CD4-positive, alpha-beta memory T cell (primary cell): ENCODE measurements at regions not wholly inside any gene's neighbourhood (a gene's known extent, or its start where the extent isn't known, plus 50 kb on each side); places are given as distances from the start of the nearest gene placed in this dataset.
"Not testable (repeated sequence)": the region's sequence is repeated elsewhere in the genome, so short reads cannot be mapped to it uniquely, and the experiment has no call there.

ENCODE experiments used
- CTCF ChIA-PET: fragments of 350-600 bp; sonication (Branson Sonifier 250); formaldehyde crosslinking; loops from one replicate; lab custom pipeline; 2021; ENCODE audit warnings: inconsistent platforms; ENCODE audit not compliant: partially characterized antibody; lab: Charles Lee
- POLR2A ChIA-PET: fragments of 350-600 bp; sonication (Branson Sonifier 250); formaldehyde crosslinking; loops from one replicate; lab custom pipeline; 2021; ENCODE audit not compliant: partially characterized antibody; lab: Charles Lee
- DNase-seq, 5 donors: peaks; one replicate each; pipeline versions ENCODE4 v3.0.0 to v3.0.0-alpha.2; 2020 to 2022; ENCODE audit warnings: mixed read lengths in 1 of 5
- H3K27ac ChIP-seq: one replicate; pipeline ENCODE4 v1.7.0; 2013; ENCODE audit warnings: low read depth, low read length
- H3K27me3 ChIP-seq: 2 replicates; pipeline ENCODE4 v1.7.0; 2013; ENCODE audit warnings: mild to moderate bottlenecking, low read length, moderate library complexity; ENCODE audit not compliant: insufficient read depth
- H3K36me3 ChIP-seq: 2 replicates; pipeline ENCODE4 v1.7.0; 2013; ENCODE audit warnings: mild to moderate bottlenecking, low read length, moderate library complexity; ENCODE audit not compliant: insufficient read depth
- H3K4me1 ChIP-seq: 2 replicates; pipeline ENCODE4 v1.7.0; 2013; ENCODE audit warnings: mild to moderate bottlenecking, low read length, moderate library complexity; ENCODE audit not compliant: insufficient read depth
- H3K4me3 ChIP-seq, 2 donors: one replicate each; pipeline ENCODE4 v1.7.0; 2013; ENCODE audit warnings: low read length in 2 of 2, mild to moderate bottlenecking in 1 of 2
- H3K9me3 ChIP-seq, 2 donors: one replicate each; pipeline ENCODE4 v1.7.0; 2013; ENCODE audit warnings: low read length in 2 of 2, control low read depth in 1 of 2; ENCODE audit not compliant: control insufficient read depth in 1 of 2
- H3K27ac Mint-ChIP-seq, 7 donors: one replicate each; pipeline ENCODE4 v1.8.0; 2020 to 2021; ENCODE audit warnings: mixed read lengths in 7 of 7, mild to moderate bottlenecking in 6 of 7, inconsistent platforms in 3 of 7, moderate library complexity in 3 of 7
- H3K27me3 Mint-ChIP-seq, 2 donors: one replicate each; pipeline ENCODE4 v1.8.0; 2020 to 2021; ENCODE audit warnings: mixed read lengths in 2 of 2
- H3K36me3 Mint-ChIP-seq, 2 donors: one replicate each; pipeline ENCODE4 v1.8.0; 2020 to 2021; ENCODE audit warnings: mixed read lengths in 2 of 2, inconsistent platforms in 1 of 2, mild to moderate bottlenecking in 1 of 2
- H3K4me1 Mint-ChIP-seq, 4 donors: one replicate each; pipeline ENCODE4 v1.8.0; 2020 to 2021; ENCODE audit warnings: mixed read lengths in 4 of 4, mild to moderate bottlenecking in 1 of 4
- H3K4me3 Mint-ChIP-seq, 8 donors: one replicate each; pipeline ENCODE4 v1.8.0; 2020 to 2021; ENCODE audit warnings: mixed read lengths in 8 of 8, mild to moderate bottlenecking in 7 of 8, moderate library complexity in 6 of 8, inconsistent platforms in 3 of 8
- H3K9me3 Mint-ChIP-seq, 8 donors: one replicate each; pipeline ENCODE4 v1.8.0; 2020 to 2021; ENCODE audit warnings: mixed read lengths in 8 of 8, mild to moderate bottlenecking in 5 of 8, inconsistent platforms in 3 of 8, moderate library complexity in 1 of 8
- intact Hi-C: fragments of 100-400 bp; cut with micrococcal nuclease; formaldehyde crosslinking; loops from one replicate; pipeline ENCODE4 v1.15.1; 2023

- Mint-ChIP-seq H3K27me3 (peaks cover 0 to 2% of the 10 kb centered on the region in 2 donors), H3K4me1 (peaks cover 13 to 24% (median 19%) of the 10 kb centered on the region in 4 donors), H3K27ac (no peak overlapping the region), H3K4me3 (peak overlapping the region in 1 of 8 donors; percentile 30), H3K9me3 (no peaks in the 10 kb centered on the region), H3K36me3 (peaks cover 0 to 6% of the 10 kb centered on the region in 2 donors)
- Histone ChIP-seq H3K27me3 (no peaks in the 10 kb centered on the region), H3K4me3 (no peak overlapping the region), H3K4me1 (peaks cover 12% of the 10 kb centered on the region), H3K36me3 (no peaks in the 10 kb centered on the region), H3K9me3 (no peaks in the 10 kb centered on the region), H3K27ac (no peak overlapping the region)
- intact Hi-C loops, result no loop called here
- ChIA-PET POLR2A (no interaction called here), CTCF (interaction anchor here (2.3 kb wide), 1 partner anchor 19 kb away, joined by 8 read pairs; no protein-coding TSS in a partner anchor)
- DNase-seq, result no peak
These were observed 50.9 kb upstream of the PTPDC1 start for GRCh38 chr9:94033383-94033782.

DNA sequence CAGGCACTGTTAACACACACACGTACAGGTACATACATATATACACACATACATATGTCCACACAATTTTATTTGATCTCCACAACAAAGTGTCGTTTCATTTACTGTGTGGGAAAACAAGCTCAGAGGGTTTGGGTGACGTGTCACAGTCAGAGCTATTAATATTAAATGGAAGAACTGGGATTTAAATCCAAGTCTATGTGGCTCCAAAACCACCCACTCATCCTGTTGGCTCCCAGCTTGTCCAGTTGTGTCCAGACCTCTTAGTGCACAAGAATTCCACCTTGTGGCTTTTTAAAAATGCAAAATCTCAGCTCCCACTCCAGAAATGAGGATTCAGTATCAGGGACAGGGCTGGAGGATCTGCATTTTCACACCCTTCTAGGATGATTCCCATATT lies 52.3 kb upstream of the PTPDC1 start:
- no peaks in the 10 kb centered on the region for H3K9me3 ChIP-seq
- H3K4me1 ChIP-seq, result peaks cover 12% of the 10 kb centered on the region
- intact Hi-C loops, result no loop called here
- Mint-ChIP-seq H3K36me3 (peaks cover 0 to 6% of the 10 kb centered on the region in 2 donors), H3K27ac (peak overlapping the region in 1 of 7 donors; percentile 83), H3K4me3 (peak overlapping the region; percentile 63 to 100 (median 94)), H3K4me1 (peaks cover 13 to 24% (median 19%) of the 10 kb centered on the region in 4 donors), H3K27me3 (peaks cover 0 to 4% of the 10 kb centered on the region in 2 donors), H3K9me3 (no peaks in the 10 kb centered on the region)
- no peaks in the 10 kb centered on the region for H3K27me3 ChIP-seq
- POLR2A ChIA-PET, result no interaction called here
- no peak overlapping the region for H3K4me3 ChIP-seq
- no peak overlapping the region for H3K27ac ChIP-seq
- CTCF ChIA-PET, result interaction anchor here (0.6 to 2.3 kb wide), 2 partner anchors 18 to 242 kb away, joined by 6 to 8 read pairs; no protein-coding TSS in a partner anchor
- no peaks in the 10 kb centered on the region for H3K36me3 ChIP-seq
- no peak for DNase-seq

DNA sequence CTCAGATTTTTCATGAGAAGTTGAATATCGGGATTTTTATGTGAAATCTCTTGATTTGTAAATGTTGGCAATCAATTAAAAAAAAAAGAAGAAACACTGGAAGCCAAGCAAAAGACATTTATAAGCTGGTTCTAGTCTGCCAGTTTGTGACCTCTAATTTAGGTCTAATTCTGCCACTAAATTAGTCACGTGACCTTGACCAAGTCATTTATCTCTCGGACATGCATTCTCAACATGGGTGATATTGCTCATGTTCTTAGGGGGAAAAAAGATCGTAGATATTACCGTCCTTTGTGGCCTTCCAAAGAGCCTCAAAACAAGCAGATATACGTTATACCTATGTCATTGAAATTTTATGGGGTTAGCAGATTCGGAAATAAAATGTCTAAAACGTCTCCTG lies 52.9 kb upstream of the PTPDC1 start:
- H3K27me3 ChIP-seq, result no peaks in the 10 kb centered on the region
- ChIA-PET POLR2A (no interaction called here), CTCF (interaction anchor here (2.3 kb wide), 1 partner anchor 17 kb away, joined by 8 read pairs; no protein-coding TSS in a partner anchor)
- Mint-ChIP-seq H3K36me3 (peaks cover 0 to 6% of the 10 kb centered on the region in 2 donors), H3K9me3 (peaks cover 0 to 2% (median 0%) of the 10 kb centered on the region in 8 donors), H3K4me3 (peak overlapping the region; percentile 63 to 100 (median 94)), H3K27ac (peak overlapping the region; percentile 17 to 85 (median 57)), H3K4me1 (peaks cover 13 to 24% (median 19%) of the 10 kb centered on the region in 4 donors), H3K27me3 (peaks cover 0 to 4% of the 10 kb centered on the region in 2 donors)
- no peaks in the 10 kb centered on the region for H3K36me3 ChIP-seq
- no peak for DNase-seq
- intact Hi-C loops, result no loop called here
- H3K9me3 ChIP-seq, result no peaks in the 10 kb centered on the region
- peaks cover 12% of the 10 kb centered on the region for H3K4me1 ChIP-seq
- H3K27ac ChIP-seq, result no peak overlapping the region
- peak overlapping the region; percentile 30 to 82 for H3K4me3 ChIP-seq

- Mint-ChIP-seq H3K36me3 (peaks cover 0 to 6% of the 10 kb centered on the region in 2 donors), H3K27ac (peak overlapping the region; percentile 75 to 99 (median 96)), H3K4me1 (peaks cover 13 to 24% (median 19%) of the 10 kb centered on the region in 4 donors), H3K9me3 (peaks cover 0 to 3% (median 0%) of the 10 kb centered on the region in 8 donors), H3K27me3 (peaks cover 0 to 4% of the 10 kb centered on the region in 2 donors), H3K4me3 (peak overlapping the region; percentile 96 to 100 (median 99))
- ChIA-PET POLR2A (no interaction called here), CTCF (interaction anchor here (1.9 kb wide), 1 partner anchor 15 kb away, joined by 5 read pairs; no protein-coding TSS in a partner anchor)
- H3K4me1 ChIP-seq, result peaks cover 12% of the 10 kb centered on the region
- no peaks in the 10 kb centered on the region for H3K9me3 ChIP-seq
- intact Hi-C loops, result no loop called here
- DNase-seq, result peak; percentile 71 to 79 (median 75)
- peak overlapping the region; percentile 57 for H3K27ac ChIP-seq
- H3K4me3 ChIP-seq, result peak overlapping the region; percentile 64 to 82
- no peaks in the 10 kb centered on the region for H3K36me3 ChIP-seq
- H3K27me3 ChIP-seq, result no peaks in the 10 kb centered on the region
These were observed 53.7 kb upstream of the PTPDC1 start for GRCh38 chr9:94030318-94031179.

GRCh38 chr9:94029932-94030317 lies 54.3 kb upstream of the PTPDC1 start:
- ChIA-PET POLR2A (no interaction called here), CTCF (interaction anchor here (1.9 kb wide), 1 partner anchor 14 kb away, joined by 5 read pairs; no protein-coding TSS in a partner anchor)
- Histone ChIP-seq H3K27ac (peak overlapping the region; percentile 57), H3K4me3 (peak overlapping the region; percentile 64 to 82), H3K9me3 (no peaks in the 10 kb centered on the region), H3K4me1 (peaks cover 12% of the 10 kb centered on the region), H3K27me3 (no peaks in the 10 kb centered on the region), H3K36me3 (no peaks in the 10 kb centered on the region)
- H3K27ac Mint-ChIP-seq, result peak overlapping the region; percentile 41 to 99 (median 96)
- peaks cover 0 to 8% (median 2%) of the 10 kb centered on the region in 8 donors for H3K9me3 Mint-ChIP-seq
- H3K27me3 Mint-ChIP-seq, result peaks cover 0 to 4% of the 10 kb centered on the region in 2 donors
- intact Hi-C loops, result no loop called here
- DNase-seq, result no peak
- H3K4me3 Mint-ChIP-seq, result peak overlapping the region; percentile 96 to 100 (median 99)
- peaks cover 0 to 6% of the 10 kb centered on the region in 2 donors for H3K36me3 Mint-ChIP-seq
- H3K4me1 Mint-ChIP-seq, result peaks cover 13 to 24% (median 19%) of the 10 kb centered on the region in 4 donors

DNA sequence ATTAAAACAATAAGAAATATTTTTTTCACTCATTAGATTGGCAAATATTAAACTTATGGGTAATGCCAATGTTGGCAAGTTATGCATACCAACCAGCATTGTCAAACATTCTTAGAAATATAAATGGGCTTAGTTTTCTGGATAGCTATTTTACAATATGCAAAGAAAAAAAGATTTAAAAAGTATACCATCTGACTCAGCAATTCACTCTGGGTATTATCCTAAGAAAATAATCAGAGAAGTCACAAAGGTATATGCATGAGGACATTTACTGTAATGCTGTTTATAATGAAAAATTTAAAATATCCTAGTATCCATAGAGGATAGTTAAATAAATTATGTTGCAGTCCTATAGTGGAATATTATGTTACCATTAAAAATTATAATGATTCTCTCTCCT lies 57.4 kb upstream of the PTPDC1 start:
- Histone ChIP-seq H3K36me3 (no peaks in the 10 kb centered on the region), H3K27ac (no peak overlapping the region), H3K27me3 (no peaks in the 10 kb centered on the region), H3K4me1 (peaks cover 12% of the 10 kb centered on the region), H3K4me3 (no peak overlapping the region), H3K9me3 (no peaks in the 10 kb centered on the region)
- H3K4me3 Mint-ChIP-seq, result no peak overlapping the region
- no peak for DNase-seq
- intact Hi-C loops, result no loop called here
- H3K27me3 Mint-ChIP-seq, result peaks cover 0 to 4% of the 10 kb centered on the region in 2 donors
- H3K4me1 Mint-ChIP-seq, result peaks cover 13 to 24% (median 18%) of the 10 kb centered on the region in 4 donors
- peaks cover 0 to 18% (median 7%) of the 10 kb centered on the region in 8 donors for H3K9me3 Mint-ChIP-seq
- H3K36me3 Mint-ChIP-seq, result peaks cover 0 to 6% of the 10 kb centered on the region in 2 donors
- POLR2A ChIA-PET, result no interaction called here
- no peak overlapping the region for H3K27ac Mint-ChIP-seq
- CTCF ChIA-PET, result interaction anchor here (1.3 kb wide), 1 partner anchor 12 kb away, joined by 4 read pairs; no protein-coding TSS in a partner anchor

DNA sequence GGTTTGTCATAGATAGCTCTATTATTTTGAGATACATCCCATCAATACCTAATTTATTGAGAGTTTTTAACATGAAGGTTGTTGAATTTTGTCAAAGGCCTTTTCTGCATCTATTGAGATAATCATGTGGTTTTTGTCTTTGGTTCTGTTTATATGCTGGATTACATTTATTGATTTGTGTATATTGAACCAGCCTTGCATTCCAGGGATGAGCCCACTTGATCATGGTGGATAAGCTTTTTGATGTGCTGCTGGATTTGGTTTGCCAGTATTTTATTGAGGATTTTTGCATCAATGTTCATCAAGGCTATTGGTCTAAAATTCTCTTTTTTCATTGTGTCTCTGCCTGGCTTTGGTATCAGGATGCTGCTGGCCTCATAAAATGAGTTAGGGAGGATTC lies 61.8 kb upstream of the PTPDC1 start:
- intact Hi-C loops, H3K36me3 ChIP-seq, CTCF ChIA-PET, H3K27me3 ChIP-seq, POLR2A ChIA-PET, H3K27ac Mint-ChIP-seq, H3K4me1 Mint-ChIP-seq, DNase-seq, H3K27ac ChIP-seq, H3K4me3 ChIP-seq, H3K4me1 ChIP-seq, H3K27me3 Mint-ChIP-seq, H3K36me3 Mint-ChIP-seq, H3K9me3 ChIP-seq, H3K4me3 Mint-ChIP-seq: not testable (repeated sequence)
- H3K9me3 Mint-ChIP-seq, result peaks cover 0 to 22% (median 7%) of the 10 kb centered on the region in 8 donors
